Bronchial epithelial cell (primary cell): ENCODE measurements at regions not wholly inside any gene's neighbourhood (a gene's known extent, or its start where the extent isn't known, plus 50 kb on each side); places are given as distances from the start of the nearest gene placed in this dataset.

ENCODE experiments used
- DNase-seq: peaks from one replicate; pipeline ENCODE4 v3.0.0-alpha.2; 2010; ENCODE audit warnings: low read depth
- FAIRE-seq: peaks from 2 replicates; lab custom pipeline; 2011; peaks lifted over from hg19 to GRCh38; lab: Jason Lieb, UNC
- H3K27me3 ChIP-seq: 2 replicates; pipeline ENCODE4 v1.5.1; 2011; ENCODE audit warnings: low read length; ENCODE audit not compliant: control insufficient read depth, insufficient read depth
- H3K36me3 ChIP-seq: 2 replicates; pipeline ENCODE4 v1.5.1; 2011; ENCODE audit warnings: low read length; ENCODE audit not compliant: control insufficient read depth, insufficient read depth
- H3K4me3 ChIP-seq: 2 replicates; pipeline ENCODE4 v1.5.1; 2011; ENCODE audit warnings: mild to moderate bottlenecking, low read depth, low read length, control low read depth
- TF ChIP-seq, protein P1 (sequence below): IDR thresholded peaks from 2 replicates; pipeline ENCODE4 v1.5.1; 2011; ENCODE audit warnings: mild to moderate bottlenecking, moderate library complexity, low read length, control low read depth, inconsistent platforms; ENCODE audit not compliant: insufficient read depth, severe bottlenecking

- FAIRE-seq, result peak; percentile 62
- no peaks in the 10 kb centered on the region for H3K27me3 ChIP-seq
- TF ChIP-seq, protein P1, sequence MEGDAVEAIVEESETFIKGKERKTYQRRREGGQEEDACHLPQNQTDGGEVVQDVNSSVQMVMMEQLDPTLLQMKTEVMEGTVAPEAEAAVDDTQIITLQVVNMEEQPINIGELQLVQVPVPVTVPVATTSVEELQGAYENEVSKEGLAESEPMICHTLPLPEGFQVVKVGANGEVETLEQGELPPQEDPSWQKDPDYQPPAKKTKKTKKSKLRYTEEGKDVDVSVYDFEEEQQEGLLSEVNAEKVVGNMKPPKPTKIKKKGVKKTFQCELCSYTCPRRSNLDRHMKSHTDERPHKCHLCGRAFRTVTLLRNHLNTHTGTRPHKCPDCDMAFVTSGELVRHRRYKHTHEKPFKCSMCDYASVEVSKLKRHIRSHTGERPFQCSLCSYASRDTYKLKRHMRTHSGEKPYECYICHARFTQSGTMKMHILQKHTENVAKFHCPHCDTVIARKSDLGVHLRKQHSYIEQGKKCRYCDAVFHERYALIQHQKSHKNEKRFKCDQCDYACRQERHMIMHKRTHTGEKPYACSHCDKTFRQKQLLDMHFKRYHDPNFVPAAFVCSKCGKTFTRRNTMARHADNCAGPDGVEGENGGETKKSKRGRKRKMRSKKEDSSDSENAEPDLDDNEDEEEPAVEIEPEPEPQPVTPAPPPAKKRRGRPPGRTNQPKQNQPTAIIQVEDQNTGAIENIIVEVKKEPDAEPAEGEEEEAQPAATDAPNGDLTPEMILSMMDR, result no peak
Observed at GRCh38 chr3:64290864-64291263, 65.6 kb upstream of the PRICKLE2 start.

DNA sequence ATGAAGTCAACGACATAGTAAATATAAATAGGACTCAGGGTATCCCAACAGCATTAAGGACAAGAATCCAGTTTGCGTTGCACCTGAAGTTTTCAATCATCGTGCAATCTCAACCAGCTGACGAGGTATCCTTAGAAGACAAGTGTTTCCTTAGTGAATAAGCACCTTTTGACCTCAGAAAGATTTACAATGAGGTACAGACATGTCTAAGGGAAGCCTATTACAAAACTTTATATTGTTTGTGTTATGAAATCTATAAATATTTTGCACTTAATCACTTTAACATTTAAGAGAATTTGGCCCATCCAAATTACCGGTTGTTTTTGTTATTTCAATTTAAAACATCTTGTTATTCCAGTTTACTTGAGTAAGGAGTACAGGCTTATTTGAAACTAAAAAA, 64.9 kb upstream of the PRICKLE2 start:
- no peaks in the 10 kb centered on the region for H3K36me3 ChIP-seq
- TF ChIP-seq, protein P1, result no peak
- H3K4me3 ChIP-seq, result no peak overlapping the region
- H3K27me3 ChIP-seq, result no peaks in the 10 kb centered on the region
- DNase-seq (peak; percentile 52), FAIRE-seq (no peak)

More at GRCh38 chr3:64290864-64291263, 65.6 kb upstream of the PRICKLE2 start:
- no peaks in the 10 kb centered on the region for H3K36me3 ChIP-seq
- peak; percentile 74 for DNase-seq
- H3K4me3 ChIP-seq, result no peak overlapping the region

- TF ChIP-seq, protein P1, result no peak
- Histone ChIP-seq H3K36me3 (no peaks in the 10 kb centered on the region), H3K4me3 (no peak overlapping the region), H3K27me3 (no peaks in the 10 kb centered on the region)
- FAIRE-seq (no peak), DNase-seq (no peak)
Observed at GRCh38 chr3:64289622-64290021, 64.4 kb upstream of the PRICKLE2 start.

DNA sequence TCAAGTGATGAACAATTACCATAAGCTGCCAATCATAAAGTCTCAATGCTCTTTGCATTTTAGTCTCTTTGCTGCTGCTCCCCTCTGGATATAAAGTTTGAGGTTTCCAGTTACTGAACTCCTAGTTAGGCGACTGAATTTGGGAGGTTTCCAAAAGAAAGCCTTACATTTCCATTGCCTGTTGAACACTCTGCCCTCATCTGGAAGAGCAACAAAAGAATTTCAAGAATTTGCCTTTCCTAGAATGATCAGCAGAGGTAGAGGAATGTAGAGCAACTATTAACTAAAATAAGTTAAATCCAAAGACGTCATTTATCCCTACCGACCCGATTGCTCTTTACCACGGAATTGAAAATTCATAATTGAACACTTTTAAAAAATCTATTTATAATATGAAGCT, 53.4 kb upstream of the PRICKLE2 start:
- Histone ChIP-seq H3K27me3 (no peaks in the 10 kb centered on the region), H3K4me3 (no peak overlapping the region), H3K36me3 (no peaks in the 10 kb centered on the region)
- TF ChIP-seq, protein P1, result no peak
- DNase-seq (no peak), FAIRE-seq (no peak)

GRCh38 chr3:64276131-64276530, 50.9 kb upstream of the PRICKLE2 start:
- FAIRE-seq, result no peak
- DNase-seq, result peak; percentile 61
- Histone ChIP-seq H3K4me3 (no peak overlapping the region), H3K27me3 (no peaks in the 10 kb centered on the region), H3K36me3 (no peaks in the 10 kb centered on the region)
- TF ChIP-seq, protein P1, result no peak
